ENCODE measurements at regions not wholly inside any gene's neighbourhood (a gene's known extent, or its start where the extent isn't known, plus 50 kb on each side); places are given as distances from the start of the nearest gene placed in this dataset.

GRCh38 chrX:45527834-45528233 is 327.2 kb upstream of the DIPK2B start:
- Histone ChIP-seq H3K9me3 (replicated peaks; ENCODE audit: control insufficient read depth, insufficient read depth, low read length) (no peaks in the 10 kb centered on the region), H3K27ac (ENCODE audit: insufficient read depth, low read depth, low read length) (no peak overlapping the region), H2AFZ (ENCODE audit: low read depth, low read length) (no peak overlapping the region), H4K20me1 (replicated peaks; ENCODE audit: control insufficient read depth, extremely low read depth, insufficient read depth, low read length) (no peaks in the 10 kb centered on the region), H3K9me1 (replicated peaks; ENCODE audit: control insufficient read depth, extremely low read depth, insufficient read depth, low read length) (no peaks in the 10 kb centered on the region), H3K36me3 (ENCODE audit: control insufficient read depth in 2 of 2, extremely low read depth in 1 of 2, insufficient read depth in 2 of 2, low read length in 2 of 2) (no peaks in the 10 kb centered on the region), H3K27me3 (ENCODE audit: control insufficient read depth in 2 of 2, insufficient read depth in 2 of 2, low read length in 2 of 2) (no peaks in the 10 kb centered on the region), H3K79me2 (ENCODE audit: control insufficient read depth, insufficient read depth, low read length) (no peaks in the 10 kb centered on the region), H3K4me3 (replicated peaks in 1 of 3; ENCODE audit: insufficient read depth in 1 of 3, low read depth in 1 of 3, low read length in 3 of 3) (no peak overlapping the region), H3K4me1 (ENCODE audit: control insufficient read depth, extremely low read depth, insufficient read depth, low read length) (peaks cover 4% of the 10 kb centered on the region), H3K4me2 (ENCODE audit: insufficient read depth, low read length) (no peak overlapping the region), H3K9ac (replicated peaks; ENCODE audit: extremely low read depth, insufficient read depth, low read length) (no peak overlapping the region)
- dilution Hi-C loops (cut with MboI; ENCODE audit: extremely low pct_ligation_motif_present, low sequenced_read_pairs), result no loop called here
- DNase-seq (ENCODE audit: low read depth, low spot score) (no peak), FAIRE-seq (no peak)
- intact Hi-C loops (cut with micrococcal nuclease), result no loop called here
- POLR2A ChIA-PET, result no interaction called here
- TF ChIP-seq, protein P1, sequence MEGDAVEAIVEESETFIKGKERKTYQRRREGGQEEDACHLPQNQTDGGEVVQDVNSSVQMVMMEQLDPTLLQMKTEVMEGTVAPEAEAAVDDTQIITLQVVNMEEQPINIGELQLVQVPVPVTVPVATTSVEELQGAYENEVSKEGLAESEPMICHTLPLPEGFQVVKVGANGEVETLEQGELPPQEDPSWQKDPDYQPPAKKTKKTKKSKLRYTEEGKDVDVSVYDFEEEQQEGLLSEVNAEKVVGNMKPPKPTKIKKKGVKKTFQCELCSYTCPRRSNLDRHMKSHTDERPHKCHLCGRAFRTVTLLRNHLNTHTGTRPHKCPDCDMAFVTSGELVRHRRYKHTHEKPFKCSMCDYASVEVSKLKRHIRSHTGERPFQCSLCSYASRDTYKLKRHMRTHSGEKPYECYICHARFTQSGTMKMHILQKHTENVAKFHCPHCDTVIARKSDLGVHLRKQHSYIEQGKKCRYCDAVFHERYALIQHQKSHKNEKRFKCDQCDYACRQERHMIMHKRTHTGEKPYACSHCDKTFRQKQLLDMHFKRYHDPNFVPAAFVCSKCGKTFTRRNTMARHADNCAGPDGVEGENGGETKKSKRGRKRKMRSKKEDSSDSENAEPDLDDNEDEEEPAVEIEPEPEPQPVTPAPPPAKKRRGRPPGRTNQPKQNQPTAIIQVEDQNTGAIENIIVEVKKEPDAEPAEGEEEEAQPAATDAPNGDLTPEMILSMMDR (IDR thresholded peaks at IDR 0.05; ENCODE audit: extremely low read depth in 1 of 2, insufficient read depth in 1 of 2, low read depth in 1 of 2, low read length in 2 of 2), result no peak
- TF ChIP-seq FOS (IDR thresholded peaks at IDR 0.05; ENCODE audit: borderline replicate concordance, insufficient read depth, low read length), result no peak
- TF ChIP-seq GATA2 (IDR thresholded peaks at IDR 0.05; ENCODE audit: insufficient read depth, insufficient read length, low read depth, low read length), result no peak
- no peak for TF ChIP-seq POLR2A (IDR thresholded peaks at IDR 0.05; ENCODE audit: low read depth, low read length)
- no peak for TF ChIP-seq EZH2 (IDR thresholded peaks at IDR 0.05; ENCODE audit: borderline replicate concordance, low read depth, low read length, severe bottlenecking)
- no peak for TF ChIP-seq MAX (IDR thresholded peaks at IDR 0.05; ENCODE audit: insufficient read depth, insufficient read length)
- TF ChIP-seq MYC (IDR thresholded peaks at IDR 0.05; ENCODE audit: low read depth, low read length), result no peak
- TF ChIP-seq JUN (IDR thresholded peaks at IDR 0.05; ENCODE audit: borderline replicate concordance, insufficient read depth, insufficient read length, low read depth), result no peak
- TF ChIP-seq POLR2AphosphoS5 (IDR thresholded peaks at IDR 0.05; ENCODE audit: insufficient read depth, low read depth, low read length), result no peak
- BruUV-seq (replicated peaks), result no TSS peak
- CTCF ChIA-PET, result no interaction called here
